Parathyroid adenoma (tissue), 2 donors: ENCODE measurements at regions not wholly inside any gene's neighbourhood (a gene's known extent, or its start where the extent isn't known, plus 50 kb on each side); places are given as distances from the start of the nearest gene placed in this dataset.

Experiments used
- H2AFZ ChIP-seq: fragments of 300-600 bp; sonication (generic); one replicate; pipeline ENCODE4 v1.7.0; 2017; ENCODE audit warnings: antibody characterized with exemption, mild to moderate bottlenecking
- H3K27ac ChIP-seq: fragments of 300-600 bp; sonication (generic); one replicate; pipeline ENCODE4 v1.7.0; 2017
- H3K27me3 ChIP-seq: fragments of 300-600 bp; sonication (generic); one replicate; pipeline ENCODE4 v1.7.0; 2017; ENCODE audit warnings: low read length; ENCODE audit not compliant: control insufficient read depth, insufficient read depth
- H3K36me3 ChIP-seq: fragments of 300-600 bp; sonication (generic); one replicate; pipeline ENCODE4 v1.7.0; 2017; ENCODE audit warnings: low read length; ENCODE audit not compliant: control insufficient read depth, insufficient read depth
- H3K4me1 ChIP-seq: fragments of 300-600 bp; sonication (generic); one replicate; pipeline ENCODE4 v1.7.0; 2017; ENCODE audit warnings: control low read depth
- H3K4me2 ChIP-seq: fragments of 300-600 bp; sonication (generic); one replicate; pipeline ENCODE4 v1.7.0; 2017; ENCODE audit warnings: low read length
- H3K4me3 ChIP-seq: fragments of 300-600 bp; sonication (generic); one replicate; pipeline ENCODE4 v1.7.0; 2017; ENCODE audit warnings: low read depth, low read length
- H3K79me2 ChIP-seq: fragments of 300-600 bp; sonication (generic); one replicate; pipeline ENCODE4 v1.7.0; 2017; ENCODE audit warnings: control low read depth
- H3K9ac ChIP-seq: fragments of 300-600 bp; sonication (generic); one replicate; pipeline ENCODE4 v1.7.0; 2017; ENCODE audit warnings: mild to moderate bottlenecking
- H3K9me3 ChIP-seq: fragments of 300-600 bp; sonication (generic); one replicate; pipeline ENCODE4 v1.7.0; 2017; ENCODE audit warnings: low read length; ENCODE audit not compliant: control insufficient read depth
- TF ChIP-seq, protein P1 (sequence below): fragments of 300-600 bp; sonication (generic); IDR thresholded peaks from one replicate; pipeline ENCODE4 v1.7.0; 2017; ENCODE audit warnings: antibody characterized with exemption, mild to moderate bottlenecking
- donor health status: primary hyperparathyroidism.

DNA sequence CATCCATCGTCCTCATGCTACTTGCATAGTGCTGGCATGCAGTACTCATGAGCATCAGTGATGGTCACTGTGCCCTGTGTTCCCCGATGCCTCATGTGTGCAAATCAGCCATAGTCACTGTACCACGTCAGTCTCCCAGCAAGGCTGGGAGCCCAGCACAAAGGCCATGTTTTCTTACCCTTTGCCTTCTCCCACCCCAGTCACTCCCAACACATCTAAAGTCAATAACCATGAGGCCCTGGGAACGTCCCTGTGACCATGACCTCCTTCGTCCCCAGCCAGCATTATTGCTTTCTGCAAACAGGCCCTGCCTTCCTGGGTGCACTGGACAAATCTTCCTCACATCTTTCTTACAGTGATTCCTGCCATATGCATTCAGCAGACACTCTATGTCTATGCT, 406.1 kb downstream of the ICE1 start:
- Histone ChIP-seq H3K9ac (no peak overlapping the region), H3K36me3 (no peaks in the 10 kb centered on the region), H3K9me3 (no peaks in the 10 kb centered on the region), H3K4me1 (no peaks in the 10 kb centered on the region), H2AFZ (no peak overlapping the region), H3K4me2 (no peak overlapping the region), H3K79me2 (no peaks in the 10 kb centered on the region), H3K27me3 (no peaks in the 10 kb centered on the region), H3K27ac (no peak overlapping the region), H3K4me3 (no peak overlapping the region)
- TF ChIP-seq, protein P1, sequence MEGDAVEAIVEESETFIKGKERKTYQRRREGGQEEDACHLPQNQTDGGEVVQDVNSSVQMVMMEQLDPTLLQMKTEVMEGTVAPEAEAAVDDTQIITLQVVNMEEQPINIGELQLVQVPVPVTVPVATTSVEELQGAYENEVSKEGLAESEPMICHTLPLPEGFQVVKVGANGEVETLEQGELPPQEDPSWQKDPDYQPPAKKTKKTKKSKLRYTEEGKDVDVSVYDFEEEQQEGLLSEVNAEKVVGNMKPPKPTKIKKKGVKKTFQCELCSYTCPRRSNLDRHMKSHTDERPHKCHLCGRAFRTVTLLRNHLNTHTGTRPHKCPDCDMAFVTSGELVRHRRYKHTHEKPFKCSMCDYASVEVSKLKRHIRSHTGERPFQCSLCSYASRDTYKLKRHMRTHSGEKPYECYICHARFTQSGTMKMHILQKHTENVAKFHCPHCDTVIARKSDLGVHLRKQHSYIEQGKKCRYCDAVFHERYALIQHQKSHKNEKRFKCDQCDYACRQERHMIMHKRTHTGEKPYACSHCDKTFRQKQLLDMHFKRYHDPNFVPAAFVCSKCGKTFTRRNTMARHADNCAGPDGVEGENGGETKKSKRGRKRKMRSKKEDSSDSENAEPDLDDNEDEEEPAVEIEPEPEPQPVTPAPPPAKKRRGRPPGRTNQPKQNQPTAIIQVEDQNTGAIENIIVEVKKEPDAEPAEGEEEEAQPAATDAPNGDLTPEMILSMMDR: no peak

DNA sequence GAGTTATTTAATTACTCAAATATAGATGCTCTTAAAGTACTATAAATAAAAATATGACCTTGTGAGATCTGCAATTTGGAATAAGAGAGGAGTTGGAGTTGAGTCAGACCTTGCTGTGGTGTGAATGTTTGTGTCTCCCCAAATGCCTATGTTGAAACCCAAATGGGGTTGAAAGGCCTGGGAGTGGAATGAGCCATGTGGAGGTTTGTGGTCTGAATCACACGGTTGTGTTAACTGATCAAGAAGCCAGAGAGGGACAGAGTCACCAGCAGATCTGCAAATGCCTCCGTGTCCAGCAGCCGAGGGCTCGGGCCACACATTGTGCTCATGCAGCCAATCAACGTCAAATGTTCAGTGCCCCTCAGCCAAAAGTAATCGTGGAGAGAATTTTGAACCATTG, 404.4 kb downstream of the ICE1 start:
- no peaks in the 10 kb centered on the region for H3K79me2 ChIP-seq
- H2AFZ ChIP-seq: no peak overlapping the region
- H3K9ac ChIP-seq: no peak overlapping the region
- no peak overlapping the region for H3K4me3 ChIP-seq
- H3K4me1 ChIP-seq: no peaks in the 10 kb centered on the region
- H3K27me3 ChIP-seq: no peaks in the 10 kb centered on the region
- no peaks in the 10 kb centered on the region for H3K36me3 ChIP-seq
- no peaks in the 10 kb centered on the region for H3K9me3 ChIP-seq
- H3K27ac ChIP-seq: no peak overlapping the region
- TF ChIP-seq, protein P1: no peak
- H3K4me2 ChIP-seq: no peak overlapping the region

DNA sequence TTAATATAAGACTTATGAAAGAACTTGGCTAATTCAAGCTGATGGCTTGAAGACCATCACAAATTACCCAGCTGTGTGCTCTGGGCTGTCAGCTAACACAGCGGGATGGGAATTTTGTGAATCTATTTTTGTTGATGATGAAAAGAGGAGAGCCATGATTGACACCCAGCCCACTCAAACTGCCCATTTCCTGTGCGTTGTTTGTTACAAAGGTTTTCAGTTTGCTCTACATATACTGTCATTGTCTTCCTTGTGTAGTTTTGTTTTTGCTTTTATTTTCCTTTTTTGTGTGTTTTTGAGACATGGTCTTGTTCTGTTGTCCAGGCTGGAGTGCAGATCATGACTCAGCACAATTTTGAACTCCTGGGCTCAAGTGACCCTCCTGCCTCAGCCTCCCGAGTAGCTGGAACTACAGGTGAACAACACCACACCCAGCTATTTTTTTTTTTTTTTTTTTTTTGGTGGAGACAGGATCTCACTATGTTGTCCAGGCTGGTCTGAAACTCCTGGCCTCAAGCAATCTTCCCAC, 400.3 kb downstream of the ICE1 start:
- TF ChIP-seq, protein P1: no peak
- no peaks in the 10 kb centered on the region for H3K9me3 ChIP-seq
- no peak overlapping the region for H3K4me2 ChIP-seq
- H3K36me3 ChIP-seq: no peaks in the 10 kb centered on the region
- H3K27me3 ChIP-seq: no peaks in the 10 kb centered on the region
- H3K4me1 ChIP-seq: no peaks in the 10 kb centered on the region
- no peak overlapping the region for H3K27ac ChIP-seq
- no peaks in the 10 kb centered on the region for H3K79me2 ChIP-seq
- no peak overlapping the region for H3K9ac ChIP-seq
- H2AFZ ChIP-seq: no peak overlapping the region
- no peak overlapping the region for H3K4me3 ChIP-seq

DNA sequence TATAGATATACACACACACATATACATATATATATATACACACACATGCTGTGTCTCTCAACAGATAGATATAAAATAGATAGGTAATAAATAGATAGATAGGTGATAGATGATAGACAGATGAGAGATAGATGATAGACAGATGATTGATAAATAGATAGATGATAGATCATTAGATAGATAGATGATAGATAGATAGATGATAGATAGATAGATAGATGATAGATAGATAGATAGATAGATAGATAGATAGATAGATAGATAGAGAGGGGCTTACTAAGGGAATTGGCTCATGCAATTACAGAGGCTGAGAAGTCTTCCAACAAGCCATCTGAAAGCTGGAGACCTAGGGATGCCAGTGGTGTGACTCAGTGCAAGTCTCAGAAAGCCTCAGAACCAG, 394.5 kb downstream of the ICE1 start:
- no peak overlapping the region for H2AFZ ChIP-seq
- no peaks in the 10 kb centered on the region for H3K27me3 ChIP-seq
- no peak overlapping the region for H3K4me2 ChIP-seq
- no peak overlapping the region for H3K4me3 ChIP-seq
- H3K79me2 ChIP-seq: no peaks in the 10 kb centered on the region
- H3K9me3 ChIP-seq: no peaks in the 10 kb centered on the region
- TF ChIP-seq, protein P1: no peak
- no peaks in the 10 kb centered on the region for H3K36me3 ChIP-seq
- H3K27ac ChIP-seq: no peak overlapping the region
- H3K9ac ChIP-seq: no peak overlapping the region
- no peaks in the 10 kb centered on the region for H3K4me1 ChIP-seq

DNA sequence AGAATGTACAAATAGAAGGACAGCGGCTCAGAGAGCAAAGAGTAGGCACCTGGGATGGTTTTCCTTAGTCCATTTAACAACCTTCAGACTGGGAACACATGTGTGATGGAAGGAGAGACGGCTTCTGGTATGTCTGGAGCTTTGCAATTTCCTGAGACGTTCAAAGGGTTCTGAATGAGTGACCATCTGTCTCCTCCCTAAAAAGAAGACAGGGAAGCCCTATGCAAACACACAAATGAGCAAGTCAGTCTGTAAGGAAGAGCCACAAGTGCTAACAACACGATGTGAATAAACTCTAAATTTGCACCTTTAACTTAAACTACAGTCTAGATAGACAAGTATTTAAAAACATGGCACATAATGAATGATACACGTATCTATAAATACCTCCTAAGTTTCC, 391.0 kb downstream of the ICE1 start:
- H3K4me3 ChIP-seq: no peak overlapping the region
- no peak overlapping the region for H2AFZ ChIP-seq
- no peak overlapping the region for H3K9ac ChIP-seq
- no peak overlapping the region for H3K4me2 ChIP-seq
- H3K36me3 ChIP-seq: no peaks in the 10 kb centered on the region
- no peaks in the 10 kb centered on the region for H3K4me1 ChIP-seq
- no peaks in the 10 kb centered on the region for H3K9me3 ChIP-seq
- H3K79me2 ChIP-seq: no peaks in the 10 kb centered on the region
- TF ChIP-seq, protein P1: no peak
- H3K27me3 ChIP-seq: no peaks in the 10 kb centered on the region
- H3K27ac ChIP-seq: no peak overlapping the region
